RWPE2 (cell line): ENCODE measurements at regions not wholly inside any gene's neighbourhood (a gene's known extent, or its start where the extent isn't known, plus 50 kb on each side); places are given as distances from the start of the nearest gene placed in this dataset.

Experiments
- ATAC-seq: fragments of 200-7000 bp; cut with Tn5 transposase; 3 replicates; pipeline ENCODE4 v1.9.1; 2021; ENCODE audit warnings: low read depth
- DNase-seq: peaks from one replicate; pipeline ENCODE4 v3.0.0-alpha.2; 2020; ENCODE audit warnings: low spot score
- H3K27ac ChIP-seq: fragments of 450-650 bp; 2 replicates; pipeline ENCODE4 v1.5.1; 2017; ENCODE audit warnings: mild to moderate bottlenecking; ENCODE audit not compliant: poor library complexity, severe bottlenecking
- H3K27me3 ChIP-seq: fragments of 250-450 bp; sonication (Bioruptor Pico); 2 replicates; pipeline ENCODE4 v1.5.1; 2021; ENCODE audit warnings: mild to moderate bottlenecking, moderate library complexity; ENCODE audit not compliant: insufficient read depth, poor library complexity, severe bottlenecking
- H3K36me3 ChIP-seq: fragments of 250-450 bp; sonication (Bioruptor Pico); 2 replicates; pipeline ENCODE4 v1.5.1; 2020; ENCODE audit warnings: low read depth, mild to moderate bottlenecking, moderate library complexity
- H3K4me1 ChIP-seq: fragments of 250-450 bp; sonication (Bioruptor Pico); 2 replicates; pipeline ENCODE4 v1.5.1; 2021; ENCODE audit warnings: mild to moderate bottlenecking, moderate library complexity; ENCODE audit not compliant: insufficient read depth, poor library complexity, severe bottlenecking
- H3K4me3 ChIP-seq: fragments of 250-450 bp; sonication (Bioruptor Pico); 2 replicates; pipeline ENCODE4 v1.5.1; 2021; ENCODE audit warnings: mild to moderate bottlenecking, moderate library complexity; ENCODE audit not compliant: severe bottlenecking
- H3K9me3 ChIP-seq: fragments of 250-450 bp; sonication (Bioruptor Pico); 2 replicates; pipeline ENCODE4 v1.5.1; 2021; ENCODE audit warnings: mild to moderate bottlenecking, moderate library complexity; ENCODE audit not compliant: severe bottlenecking
- TF ChIP-seq, protein P1 (sequence below): fragments of 450-650 bp; IDR thresholded peaks from one replicate; pipeline ENCODE4 v1.5.1; 2017; ENCODE audit warnings: mild to moderate bottlenecking, moderate library complexity; ENCODE audit not compliant: poor library complexity, severe bottlenecking

DNA sequence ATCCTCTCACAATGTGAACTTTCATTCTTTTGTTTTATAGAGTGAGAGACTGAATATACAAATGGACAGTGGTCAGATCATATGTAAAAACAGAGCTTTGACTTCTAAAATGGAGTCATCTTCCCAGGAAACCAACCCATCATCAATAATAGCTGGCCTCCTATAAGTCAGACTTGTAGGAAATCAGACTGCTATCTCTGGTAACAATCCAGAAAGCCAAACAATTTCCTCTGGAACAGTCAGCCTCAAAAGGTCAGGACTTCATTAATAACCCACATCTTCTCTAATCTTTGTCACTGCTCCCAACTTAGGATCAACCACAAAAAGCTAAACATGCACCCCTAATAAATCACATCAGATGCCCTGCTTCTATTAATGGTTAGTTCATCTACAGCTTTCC is 227.9 kb upstream of the G2E3 start:
- H3K36me3 ChIP-seq = no peaks in the 10 kb centered on the region
- H3K27ac ChIP-seq = no peak overlapping the region
- H3K4me3 ChIP-seq = no peak overlapping the region
- DNase-seq = no peak
- ATAC-seq = no peak
- H3K4me1 ChIP-seq = no peaks in the 10 kb centered on the region
- H3K27me3 ChIP-seq = peaks cover 22% of the 10 kb centered on the region
- H3K9me3 ChIP-seq = no peaks in the 10 kb centered on the region
- TF ChIP-seq, protein P1, sequence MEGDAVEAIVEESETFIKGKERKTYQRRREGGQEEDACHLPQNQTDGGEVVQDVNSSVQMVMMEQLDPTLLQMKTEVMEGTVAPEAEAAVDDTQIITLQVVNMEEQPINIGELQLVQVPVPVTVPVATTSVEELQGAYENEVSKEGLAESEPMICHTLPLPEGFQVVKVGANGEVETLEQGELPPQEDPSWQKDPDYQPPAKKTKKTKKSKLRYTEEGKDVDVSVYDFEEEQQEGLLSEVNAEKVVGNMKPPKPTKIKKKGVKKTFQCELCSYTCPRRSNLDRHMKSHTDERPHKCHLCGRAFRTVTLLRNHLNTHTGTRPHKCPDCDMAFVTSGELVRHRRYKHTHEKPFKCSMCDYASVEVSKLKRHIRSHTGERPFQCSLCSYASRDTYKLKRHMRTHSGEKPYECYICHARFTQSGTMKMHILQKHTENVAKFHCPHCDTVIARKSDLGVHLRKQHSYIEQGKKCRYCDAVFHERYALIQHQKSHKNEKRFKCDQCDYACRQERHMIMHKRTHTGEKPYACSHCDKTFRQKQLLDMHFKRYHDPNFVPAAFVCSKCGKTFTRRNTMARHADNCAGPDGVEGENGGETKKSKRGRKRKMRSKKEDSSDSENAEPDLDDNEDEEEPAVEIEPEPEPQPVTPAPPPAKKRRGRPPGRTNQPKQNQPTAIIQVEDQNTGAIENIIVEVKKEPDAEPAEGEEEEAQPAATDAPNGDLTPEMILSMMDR = no peak

DNA sequence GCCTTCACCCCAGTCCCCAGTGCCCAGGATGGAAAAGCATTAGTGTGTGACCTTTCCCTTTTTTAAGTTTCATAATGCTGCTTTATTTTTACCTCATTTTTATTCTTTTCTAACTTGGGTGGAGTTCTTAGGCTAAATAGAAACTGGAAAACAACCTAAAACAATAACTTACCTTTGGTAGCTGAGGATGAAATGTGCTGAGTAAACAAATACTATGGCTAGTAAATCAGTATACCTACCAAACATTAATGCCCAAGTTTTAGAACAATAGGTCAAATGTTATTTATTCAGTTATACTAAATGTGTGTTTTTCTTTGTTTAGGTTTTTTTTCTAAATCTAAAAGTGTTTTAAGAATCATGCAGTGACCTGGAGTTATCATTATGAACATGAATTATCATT is 226.6 kb upstream of the G2E3 start:
- peaks cover 26% of the 10 kb centered on the region for H3K27me3 ChIP-seq

DNA sequence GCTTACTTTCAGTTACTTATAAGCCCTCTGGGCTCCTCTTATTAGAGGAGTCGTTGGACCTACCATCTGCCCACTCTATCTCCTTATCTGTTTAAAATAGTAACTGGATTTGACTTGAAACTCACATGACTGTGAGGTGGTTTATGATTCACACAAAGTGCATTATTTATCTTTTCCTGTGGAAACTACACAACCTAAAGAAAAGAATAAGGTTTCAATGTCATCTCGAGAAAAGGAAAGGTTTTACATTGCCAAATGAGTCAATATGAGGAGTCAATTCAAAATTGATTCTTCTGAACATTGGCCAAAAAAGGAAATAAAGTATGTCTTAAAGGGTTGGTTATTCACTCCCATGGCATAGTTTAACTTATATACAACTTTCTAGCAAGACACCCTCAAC is 225.0 kb upstream of the G2E3 start:
- no peaks in the 10 kb centered on the region for H3K36me3 ChIP-seq
- H3K9me3 ChIP-seq = no peaks in the 10 kb centered on the region
- H3K27ac ChIP-seq = no peak overlapping the region
- H3K27me3 ChIP-seq = peaks cover 23% of the 10 kb centered on the region
- H3K4me3 ChIP-seq = no peak overlapping the region
- TF ChIP-seq, protein P1 = no peak
- H3K4me1 ChIP-seq = no peaks in the 10 kb centered on the region
- no peak for DNase-seq
- no peak for ATAC-seq

More for the DNA sequence above, 226.6 kb upstream of the G2E3 start:
- TF ChIP-seq, protein P1 = no peak
- Histone ChIP-seq H3K27ac (no peak overlapping the region), H3K4me3 (no peak overlapping the region), H3K9me3 (no peaks in the 10 kb centered on the region), H3K4me1 (no peaks in the 10 kb centered on the region), H3K36me3 (no peaks in the 10 kb centered on the region)
- ATAC-seq (no peak), DNase-seq (no peak)

DNA sequence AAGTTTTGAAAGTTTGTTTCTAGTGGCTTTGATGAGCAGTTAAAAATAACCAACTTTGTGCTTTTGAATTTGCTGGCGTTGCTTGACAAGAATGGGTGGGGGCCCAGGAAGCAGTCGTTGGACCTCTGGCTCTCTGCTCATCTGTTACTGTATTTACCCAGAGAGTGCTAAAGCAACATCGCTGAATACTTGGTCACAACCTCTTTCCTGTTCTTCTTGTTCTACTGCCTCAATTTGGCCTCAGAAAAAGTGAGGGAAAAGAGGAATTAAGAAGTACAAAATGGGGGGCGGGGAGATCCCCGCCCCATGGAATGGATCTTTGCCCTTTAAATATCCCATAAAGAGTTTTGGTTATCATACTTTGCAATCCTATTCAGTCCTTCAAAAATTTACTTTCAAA is 221.5 kb upstream of the G2E3 start:
- no peak for DNase-seq

DNA sequence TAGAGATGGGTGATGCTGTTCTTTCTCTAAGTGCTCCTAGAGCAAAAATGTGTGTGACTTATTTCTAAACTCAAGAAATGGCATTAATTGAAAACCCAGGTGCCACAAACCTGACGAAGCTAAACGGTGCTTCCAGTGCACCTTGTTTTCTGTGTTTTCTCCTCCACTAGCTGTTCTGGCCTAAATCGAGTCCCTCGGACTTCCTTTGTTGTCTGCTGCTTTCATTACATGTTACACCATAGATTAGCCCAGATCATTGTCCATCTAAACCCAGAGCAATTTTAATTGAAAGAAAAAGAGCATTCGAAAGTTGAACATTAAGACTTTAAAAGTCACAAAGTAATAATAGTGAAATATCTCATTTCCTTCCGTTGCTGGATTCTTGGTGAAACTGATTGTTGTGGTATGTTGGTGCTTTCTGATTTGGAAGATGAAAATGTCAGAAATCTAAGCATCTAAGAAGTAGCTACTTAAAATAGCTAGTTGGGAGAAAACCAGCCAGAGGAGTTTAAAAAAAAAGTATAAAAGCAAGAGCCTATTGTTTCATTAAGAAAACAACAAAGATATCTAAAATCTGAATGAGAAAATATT is 219.6 kb upstream of the G2E3 start:
- no peak overlapping the region for H3K4me3 ChIP-seq
- H3K36me3 ChIP-seq = no peaks in the 10 kb centered on the region
- no peak overlapping the region for H3K27ac ChIP-seq
- DNase-seq (no peak), ATAC-seq (no peak)
- H3K9me3 ChIP-seq = no peaks in the 10 kb centered on the region
- no peaks in the 10 kb centered on the region for H3K4me1 ChIP-seq
- TF ChIP-seq, protein P1 = no peak
- H3K27me3 ChIP-seq = peaks cover 5% of the 10 kb centered on the region

More for the DNA sequence above, 221.5 kb upstream of the G2E3 start:
- Histone ChIP-seq H3K36me3 (no peaks in the 10 kb centered on the region), H3K4me3 (no peak overlapping the region), H3K9me3 (no peaks in the 10 kb centered on the region), H3K4me1 (no peaks in the 10 kb centered on the region), H3K27me3 (peaks cover 12% of the 10 kb centered on the region), H3K27ac (no peak overlapping the region)
- TF ChIP-seq, protein P1 = no peak
- peak; percentile 27; the same call in 1 of the 3 replicates for ATAC-seq
